ENCODE measurements at regions not wholly inside any gene's neighbourhood (a gene's known extent, or its start where the extent isn't known, plus 50 kb on each side); places are given as distances from the start of the nearest gene placed in this dataset.

GRCh38 chr1:119288751-119289150 lies 79.8 kb upstream of the HAO2 start:
- no peak overlapping the region for H3K27ac ChIP-seq (ENCODE audit: low read depth, low read length)
- no peak overlapping the region for H3K4me2 ChIP-seq (ENCODE audit: low read length)
- H3K27me3 ChIP-seq (ENCODE audit: control insufficient read depth, low read length) = no peaks in the 10 kb centered on the region
- no peaks in the 10 kb centered on the region for H3K4me1 ChIP-seq (ENCODE audit: control insufficient read depth, low read length)
- H3K9me3 ChIP-seq (ENCODE audit: control insufficient read depth, insufficient read depth, low read length) = no peaks in the 10 kb centered on the region
- no peaks in the 10 kb centered on the region for H4K20me1 ChIP-seq (ENCODE audit: control insufficient read depth, insufficient read depth, low read depth, low read length)
- no peaks in the 10 kb centered on the region for H3K79me2 ChIP-seq (ENCODE audit: control insufficient read depth, low read length)
- TF ChIP-seq CTCF (IDR thresholded peaks at IDR 0.05; ENCODE audit: low read depth, low read length, poor library complexity, severe bottlenecking) = no peak
- H3K4me3 ChIP-seq (ENCODE audit: low read length) = no peak overlapping the region
- H3F3A ChIP-seq (ENCODE audit: control insufficient read depth, insufficient read depth) = no peaks in the 10 kb centered on the region
- H3K36me3 ChIP-seq (ENCODE audit: control insufficient read depth, low read length) = no peaks in the 10 kb centered on the region
- no peaks in the 10 kb centered on the region for H3K9me2 ChIP-seq (replicated peaks; ENCODE audit: control insufficient read depth, low read length)

- H3K9me3 ChIP-seq (ENCODE audit: control insufficient read depth, insufficient read depth, low read length) = no peaks in the 10 kb centered on the region
- H3K4me2 ChIP-seq (ENCODE audit: low read length) = no peak overlapping the region
- H3K27me3 ChIP-seq (ENCODE audit: control insufficient read depth, low read length) = no peaks in the 10 kb centered on the region
- no peak overlapping the region for H3K27ac ChIP-seq (ENCODE audit: low read depth, low read length)
- H3K4me3 ChIP-seq (ENCODE audit: low read length) = no peak overlapping the region
- H3K79me2 ChIP-seq (ENCODE audit: control insufficient read depth, low read length) = no peaks in the 10 kb centered on the region
- no peaks in the 10 kb centered on the region for H3F3A ChIP-seq (ENCODE audit: control insufficient read depth, insufficient read depth)
- no peaks in the 10 kb centered on the region for H3K9me2 ChIP-seq (replicated peaks; ENCODE audit: control insufficient read depth, low read length)
- no peaks in the 10 kb centered on the region for H4K20me1 ChIP-seq (ENCODE audit: control insufficient read depth, insufficient read depth, low read depth, low read length)
- H3K4me1 ChIP-seq (ENCODE audit: control insufficient read depth, low read length) = no peaks in the 10 kb centered on the region
- H3K36me3 ChIP-seq (ENCODE audit: control insufficient read depth, low read length) = no peaks in the 10 kb centered on the region
- no peak for TF ChIP-seq CTCF (IDR thresholded peaks at IDR 0.05; ENCODE audit: low read depth, low read length, poor library complexity, severe bottlenecking)
- TF ChIP-seq EZH2phosphoT487 (IDR thresholded peaks at IDR 0.05; ENCODE audit: borderline replicate concordance, low read length) = no peak
Measured at GRCh38 chr1:119290297-119290696, 78.3 kb upstream of the HAO2 start.

GRCh38 chr1:119291611-119292206 lies 76.9 kb upstream of the HAO2 start:
- no peak for TF ChIP-seq EZH2phosphoT487 (IDR thresholded peaks at IDR 0.05; ENCODE audit: borderline replicate concordance, low read length)
- no peak for TF ChIP-seq CTCF (IDR thresholded peaks at IDR 0.05; ENCODE audit: low read depth, low read length, poor library complexity, severe bottlenecking)
- Histone ChIP-seq H3K4me3 (ENCODE audit: low read length) (no peak overlapping the region), H3K4me1 (ENCODE audit: control insufficient read depth, low read length) (no peaks in the 10 kb centered on the region), H3K4me2 (ENCODE audit: low read length) (no peak overlapping the region), H3K27ac (ENCODE audit: low read depth, low read length) (no peak overlapping the region), H4K20me1 (ENCODE audit: control insufficient read depth, insufficient read depth, low read depth, low read length) (no peaks in the 10 kb centered on the region), H3K27me3 (ENCODE audit: control insufficient read depth, low read length) (no peaks in the 10 kb centered on the region), H3K9me3 (ENCODE audit: control insufficient read depth, insufficient read depth, low read length) (no peaks in the 10 kb centered on the region), H3K9me2 (replicated peaks; ENCODE audit: control insufficient read depth, low read length) (no peaks in the 10 kb centered on the region), H3K79me2 (ENCODE audit: control insufficient read depth, low read length) (no peaks in the 10 kb centered on the region), H3K36me3 (ENCODE audit: control insufficient read depth, low read length) (no peaks in the 10 kb centered on the region), H3F3A (ENCODE audit: control insufficient read depth, insufficient read depth) (no peaks in the 10 kb centered on the region)

All from DOHH2 (cell line).